OCI-M2 (cell line): ENCODE measurements at regions not wholly inside any gene's neighbourhood (a gene's known extent, or its start where the extent isn't known, plus 50 kb on each side); places are given as distances from the start of the nearest gene placed in this dataset.
"Not testable (repeated sequence)": the region's sequence is repeated elsewhere in the genome, so short reads cannot be mapped to it uniquely, and the experiment has no call there.

Experiments used
- DNase-seq: peaks from one replicate; lab custom pipeline; 2025; ENCODE audit not compliant: unreplicated experiment; lab: John Stamatoyannopoulos, UW

GRCh38 chr15:81901319-81901718, 144.5 kb downstream of the MEX3B start:
- DNase-seq, result no peak

GRCh38 chr15:81899730-81900129, 146.1 kb downstream of the MEX3B start:
- DNase-seq, result no peak

- DNase-seq, result no peak
Measured at GRCh38 chr15:81899024-81899423, 146.8 kb downstream of the MEX3B start.

- DNase-seq, result no peak
Measured at GRCh38 chr15:81897057-81897677, 148.7 kb downstream of the MEX3B start.

- DNase-seq, result no peak
Measured at GRCh38 chr15:81896356-81896755, 149.5 kb downstream of the MEX3B start.

GRCh38 chr15:81895723-81896122, 150.1 kb downstream of the MEX3B start:
- no peak for DNase-seq

- DNase-seq, result no peak
Measured at GRCh38 chr15:81894061-81894460, 151.8 kb downstream of the MEX3B start.

GRCh38 chr15:81893182-81893835, 152.5 kb downstream of the MEX3B start:
- DNase-seq, result no peak

- DNase-seq, result no peak
Measured at GRCh38 chr15:81890496-81890895, 155.3 kb downstream of the MEX3B start.

- no peak for DNase-seq
Measured at GRCh38 chr15:81889485-81889881, 156.3 kb downstream of the MEX3B start.

- no peak for DNase-seq
Measured at GRCh38 chr15:81888748-81889484, 156.9 kb downstream of the MEX3B start.

- no peak for DNase-seq
Measured at GRCh38 chr15:81887912-81888311, 157.9 kb downstream of the MEX3B start.

- DNase-seq, result not testable (repeated sequence)
Measured at GRCh38 chr15:81887188-81887587, 158.6 kb downstream of the MEX3B start.

- DNase-seq, result no peak
Measured at GRCh38 chr15:81886591-81886990, 159.2 kb downstream of the MEX3B start.

- DNase-seq, result no peak
Measured at GRCh38 chr15:81886080-81886479, 159.7 kb downstream of the MEX3B start.

GRCh38 chr15:81885135-81885534, 160.7 kb downstream of the MEX3B start:
- DNase-seq, result no peak

GRCh38 chr15:81882504-81882903, 163.3 kb downstream of the MEX3B start:
- no peak for DNase-seq

- no peak for DNase-seq
Measured at GRCh38 chr15:81880833-81881232, 165.0 kb downstream of the MEX3B start.

- DNase-seq, result no peak
Measured at GRCh38 chr15:81880314-81880713, 165.5 kb downstream of the MEX3B start.

GRCh38 chr15:81875717-81876116, 170.1 kb downstream of the MEX3B start:
- DNase-seq, result not testable (repeated sequence)

GRCh38 chr15:81870746-81871106, 175.1 kb downstream of the MEX3B start:
- not testable (repeated sequence) for DNase-seq

GRCh38 chr15:81870062-81870745, 175.6 kb downstream of the MEX3B start:
- DNase-seq, result not testable (repeated sequence)
